SK-N-SH (cell line): ENCODE measurements at regions not wholly inside any gene's neighbourhood (a gene's known extent, or its start where the extent isn't known, plus 50 kb on each side); places are given as distances from the start of the nearest gene placed in this dataset.

Source experiments
- CTCF ChIA-PET: fragments of 300-600, 350-600 bp; formaldehyde crosslinking; extraction: SDS; loops from one replicate; lab custom pipeline; 2021; lab: Yijun Ruan, JAX
- POLR2A ChIA-PET: fragments of 350-600 bp; sonication (Branson Sonifier 250); formaldehyde crosslinking; extraction: SDS; loops from one replicate; lab custom pipeline; 2020; ENCODE audit warnings: antibody characterized with exemption, inconsistent platforms; lab: Yijun Ruan, JAX
- DNase-seq: peaks from one replicate; pipeline ENCODE4 v3.0.0; 2012
- H2AFZ ChIP-seq: fragments of 200-600 bp; sonication (generic); 2 replicates; pipeline ENCODE4 v1.8.1; 2016; ENCODE audit warnings: antibody characterized with exemption, mild to moderate bottlenecking, low read depth
- H3F3A ChIP-seq: fragments of 200-600 bp; sonication (generic); replicated peaks from 2 replicates; pipeline ENCODE3; 2016; ENCODE audit warnings: antibody characterized with exemption, mild to moderate bottlenecking; ENCODE audit not compliant: insufficient read depth
- H3K27ac ChIP-seq, 2 experiments: fragments of 200-500 bp in 1 of 2; fragments of 200-600 bp in 1 of 2; sonication (Bioruptor generic) in 1 of 2; sonication (generic), shearing (Covaris generic) in 1 of 2; 2 replicates each; pipeline versions ENCODE4 v1.5.1 to v1.6.1; 2014 to 2016; ENCODE audit warnings: low read depth in 2 of 2, inconsistent platforms in 1 of 2, low read length in 1 of 2, mild to moderate bottlenecking in 1 of 2, mixed read lengths in 1 of 2
- H3K27me3 ChIP-seq: fragments of 200-600 bp; sonication (generic), shearing (Covaris generic); 2 replicates; pipeline ENCODE4 v1.6.1; 2016; ENCODE audit warnings: mixed run types; ENCODE audit not compliant: insufficient read depth
- H3K36me3 ChIP-seq, 2 experiments: fragments of 200-500 bp in 1 of 2; fragments of 200-600 bp in 1 of 2; sonication (Bioruptor generic) in 1 of 2; sonication (generic) in 1 of 2; replicated peaks in 1 of 2; 2 replicates each; pipeline versions ENCODE3 to v1.5.1; 2014 to 2016; ENCODE audit warnings: low read length in 1 of 2, mild to moderate bottlenecking in 1 of 2; ENCODE audit not compliant: insufficient read depth in 2 of 2, control insufficient read depth in 1 of 2
- H3K4me1 ChIP-seq, 2 experiments: fragments of 200-500 bp in 1 of 2; fragments of 200-600 bp in 1 of 2; sonication (Bioruptor generic) in 1 of 2; sonication (generic), shearing (Covaris generic) in 1 of 2; 2 replicates each; pipeline versions ENCODE4 v1.5.1 to v1.6.1; 2014 to 2016; ENCODE audit warnings: low read depth in 1 of 2, low read length in 1 of 2, mixed run types in 1 of 2; ENCODE audit not compliant: insufficient read depth in 2 of 2, control insufficient read depth in 1 of 2
- H3K4me2 ChIP-seq: fragments of 200-600 bp; sonication (generic), shearing (Covaris generic); 2 replicates; pipeline ENCODE4 v1.6.1; 2017; ENCODE audit warnings: mixed run types
- H3K4me3 ChIP-seq, 2 experiments: fragments of 200-500 bp in 1 of 2; fragments of 200-600 bp in 1 of 2; sonication (Bioruptor generic) in 1 of 2; sonication (generic), shearing (Covaris generic) in 1 of 2; 2 replicates each; pipeline versions ENCODE4 v1.5.1 to v1.8.1; 2014 to 2016; ENCODE audit warnings: low read depth in 2 of 2, inconsistent platforms in 1 of 2, low read length in 1 of 2, mild to moderate bottlenecking in 1 of 2, mixed read lengths in 1 of 2, moderate library complexity in 1 of 2
- H3K79me2 ChIP-seq: fragments of 200-600 bp; sonication (generic); 2 replicates; pipeline ENCODE4 v1.8.1; 2017; ENCODE audit warnings: mild to moderate bottlenecking; ENCODE audit not compliant: insufficient read depth
- H3K9ac ChIP-seq: fragments of 200-600 bp; sonication (generic); 2 replicates; pipeline ENCODE4 v1.6.1; 2017; ENCODE audit warnings: mixed run types
- H3K9me2 ChIP-seq: fragments of 200-600 bp; sonication (generic); 2 replicates; pipeline ENCODE4 v1.6.1; 2017; ENCODE audit warnings: mixed run types
- H3K9me3 ChIP-seq: fragments of 200-600 bp; sonication (generic); 2 replicates; pipeline ENCODE4 v1.6.1; 2017; ENCODE audit warnings: mixed run types, mild to moderate bottlenecking, moderate library complexity
- H4K20me1 ChIP-seq: fragments of 200-600 bp; sonication (generic); 2 replicates; pipeline ENCODE4 v1.6.1; 2017; ENCODE audit warnings: mild to moderate bottlenecking, mixed run types; ENCODE audit not compliant: insufficient read depth
- CHD2 ChIP-seq: fragments of 150-350 bp; IDR thresholded peaks from 2 replicates; pipeline ENCODE4 v1.6.1; 2018; ENCODE audit warnings: low read length; ENCODE audit not compliant: partially characterized antibody
- CTCF ChIP-seq: fragments of 200-600 bp; sonication (generic); IDR thresholded peaks from 2 replicates; pipeline ENCODE4 v1.6.1; 2017; ENCODE audit warnings: antibody characterized with exemption, mild to moderate bottlenecking, moderate library complexity
- FOXJ3 ChIP-seq: sonication (generic); formaldehyde crosslinking; IDR thresholded peaks from 2 replicates; pipeline ENCODE4 v1.5.1; 2020; ENCODE audit warnings: mild to moderate bottlenecking, missing genetic modification reagents
- GABPA ChIP-seq: IDR thresholded peaks from 2 replicates; pipeline ENCODE4 v1.4.0; 2012; ENCODE audit warnings: low read depth, mild to moderate bottlenecking
- IRF3 ChIP-seq: fragments of 150-350 bp; IDR thresholded peaks from 2 replicates; pipeline ENCODE4 v1.6.1; 2016; ENCODE audit warnings: mild to moderate bottlenecking, low read depth, low read length
- MEF2A ChIP-seq: IDR thresholded peaks from 2 replicates; pipeline ENCODE4 v1.4.0; 2012; ENCODE audit warnings: low read depth, borderline replicate concordance
- NRF1 ChIP-seq: IDR thresholded peaks from 2 replicates; pipeline ENCODE4 v1.6.1; 2012; ENCODE audit warnings: low read depth, mild to moderate bottlenecking, low read length
- PBX3 ChIP-seq: IDR thresholded peaks from 2 replicates; pipeline ENCODE4; 2012
- REST ChIP-seq: IDR thresholded peaks from 2 replicates; pipeline ENCODE4 v1.6.1; 2012; ENCODE audit warnings: mild to moderate bottlenecking, low read depth, low read length, moderate library complexity
- RFX5 ChIP-seq: IDR thresholded peaks from 2 replicates; pipeline ENCODE4 v1.6.1; 2012; ENCODE audit warnings: mild to moderate bottlenecking, improper control_type of control experiment, low read length
- RXRA ChIP-seq: IDR thresholded peaks from 2 replicates; pipeline ENCODE4 v1.4.0; 2012; ENCODE audit warnings: low read depth, mild to moderate bottlenecking, borderline replicate concordance
- SIN3A ChIP-seq: IDR thresholded peaks from 2 replicates; pipeline ENCODE4 v1.6.1; 2012; ENCODE audit warnings: low read depth, mild to moderate bottlenecking, low read length, moderate library complexity, borderline replicate concordance
- SMC3 ChIP-seq: IDR thresholded peaks from 2 replicates; pipeline ENCODE4 v1.6.1; 2012; ENCODE audit warnings: low read depth, low read length, improper control_type of control experiment
- TEAD4 ChIP-seq: IDR thresholded peaks from 2 replicates; pipeline ENCODE4 v1.4.0; 2012; ENCODE audit warnings: mild to moderate bottlenecking, borderline replicate concordance; ENCODE audit not compliant: insufficient read depth
- YY1 ChIP-seq: IDR thresholded peaks from 2 replicates; pipeline ENCODE4 v1.4.0; 2012; ENCODE audit warnings: low read depth, mild to moderate bottlenecking
- ZBTB33 ChIP-seq: IDR thresholded peaks from 2 replicates; pipeline ENCODE4 v1.4.0; 2012; ENCODE audit warnings: low read depth, borderline replicate concordance
- WGBS: methylation state at CpG from one replicate; pipeline ENCODE4 v1.1.6; 2017; ENCODE audit warnings: low lambda C conversion rate; 5-methylcytosine and 5-hydroxymethylcytosine counted together

- Histone ChIP-seq H3K27me3 (no peaks in the 10 kb centered on the region), H3K79me2 (no peaks in the 10 kb centered on the region), H3K9me3 (0 out of 2 replicates have a peak, but pooled peaks cover 4% of the 10 kb centered on the region), H4K20me1 (no peaks in the 10 kb centered on the region), H3K9ac (no peak overlapping the region), H3K27ac (no peak overlapping the region), H2AFZ (no peak overlapping the region), H3K4me2 (no peak overlapping the region), H3K4me3 (no peak overlapping the region), H3F3A (no peaks in the 10 kb centered on the region), H3K4me1 (peaks cover 0 to 6% of the 10 kb centered on the region in 2 experiments; a peak in 1 of 4 replicates), H3K36me3 (no peaks in the 10 kb centered on the region), H3K9me2 (no peaks in the 10 kb centered on the region)
- POLR2A ChIA-PET, result no interaction called here
- TF ChIP-seq IRF3, result no peak
- TF ChIP-seq SMC3, result no peak
- TF ChIP-seq FOXJ3 (CRISPR knock-in tag), result no peak
- TF ChIP-seq CHD2, result no peak
- no peak for TF ChIP-seq CTCF
- TF ChIP-seq ZBTB33, result no peak
- TF ChIP-seq NRF1, result no peak
- TF ChIP-seq MEF2A, result no peak
- TF ChIP-seq TEAD4, result no peak
- no peak for TF ChIP-seq REST
- TF ChIP-seq YY1, result no peak
- TF ChIP-seq PBX3, result no peak
- no peak for TF ChIP-seq SIN3A
- TF ChIP-seq RFX5, result no peak
- no peak for TF ChIP-seq RXRA
- TF ChIP-seq GABPA, result no peak
- WGBS, result 33% methylated on average over 7 of the region's 7 CpGs
- CTCF ChIA-PET, result interaction anchor here (1.4 to 1.9 kb wide), 3 partner anchors 9 to 180 kb away, joined by 4 to 5 read pairs (median 5); no protein-coding TSS in a partner anchor
- no peak for DNase-seq
These were observed 167.2 kb downstream of the DDX1 start for GRCh38 chr2:15758848-15759247.
